22Rv1 (cell line): ENCODE measurements at regions not wholly inside any gene's neighbourhood (a gene's known extent, or its start where the extent isn't known, plus 50 kb on each side); places are given as distances from the start of the nearest gene placed in this dataset.
"Not testable (repeated sequence)": the region's sequence is repeated elsewhere in the genome, so short reads cannot be mapped to it uniquely, and the experiment has no call there.

Experiments used
- H3K27ac ChIP-seq: fragments of 450-650 bp; 2 replicates; pipeline ENCODE4 v1.5.1; 2017
- ZFX ChIP-seq: fragments of 450-650 bp; IDR thresholded peaks from 2 replicates; pipeline ENCODE4 v1.6.1; 2017; ENCODE audit warnings: antibody characterized with exemption, borderline replicate concordance
- TF ChIP-seq, protein P1 (sequence below): fragments of 450-650 bp; IDR thresholded peaks from 2 replicates; pipeline ENCODE4 v1.5.1; 2017; ENCODE audit warnings: mild to moderate bottlenecking

DNA sequence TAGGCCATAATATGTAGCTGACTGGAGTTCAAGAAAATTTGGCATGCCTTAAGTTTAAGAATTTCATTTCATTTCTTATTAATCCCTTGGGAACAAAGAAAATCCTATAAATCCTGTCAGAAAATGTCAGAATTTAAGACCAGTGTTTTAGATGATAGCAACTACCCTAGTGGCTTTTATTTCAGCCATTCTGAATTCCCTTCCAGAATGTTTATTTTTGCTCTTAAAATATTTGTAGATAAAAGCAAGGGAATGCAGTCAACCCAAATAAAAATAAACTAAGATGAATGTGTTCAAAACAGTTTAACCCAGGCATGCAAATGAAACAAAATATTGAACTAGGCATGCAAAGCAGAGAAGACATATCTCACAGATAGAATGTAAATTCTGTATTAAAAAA, 356.9 kb upstream of the LRRC4C start:
- TF ChIP-seq ZFX = no peak
- H3K27ac ChIP-seq = no peak overlapping the region

DNA sequence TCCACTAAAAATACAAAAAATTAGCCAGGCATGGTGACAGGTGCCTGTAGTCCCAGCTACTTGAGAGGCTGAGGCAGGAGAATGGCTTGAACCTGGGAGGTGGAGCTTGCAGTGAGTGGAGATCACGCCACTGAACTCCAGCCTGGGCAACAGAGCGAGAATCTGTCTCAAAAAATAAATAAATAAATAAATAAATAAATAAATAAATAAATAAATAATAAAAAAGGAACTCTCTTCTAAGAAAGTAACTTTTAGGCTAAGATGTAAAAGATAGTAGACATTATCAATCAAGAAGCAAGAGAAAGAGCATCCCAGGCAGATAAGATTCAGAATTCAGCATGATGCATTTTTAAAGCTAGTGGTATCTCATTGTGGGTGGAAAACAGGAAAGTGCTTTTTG, 364.8 kb upstream of the LRRC4C start:
- H3K27ac ChIP-seq = not testable (repeated sequence)

DNA sequence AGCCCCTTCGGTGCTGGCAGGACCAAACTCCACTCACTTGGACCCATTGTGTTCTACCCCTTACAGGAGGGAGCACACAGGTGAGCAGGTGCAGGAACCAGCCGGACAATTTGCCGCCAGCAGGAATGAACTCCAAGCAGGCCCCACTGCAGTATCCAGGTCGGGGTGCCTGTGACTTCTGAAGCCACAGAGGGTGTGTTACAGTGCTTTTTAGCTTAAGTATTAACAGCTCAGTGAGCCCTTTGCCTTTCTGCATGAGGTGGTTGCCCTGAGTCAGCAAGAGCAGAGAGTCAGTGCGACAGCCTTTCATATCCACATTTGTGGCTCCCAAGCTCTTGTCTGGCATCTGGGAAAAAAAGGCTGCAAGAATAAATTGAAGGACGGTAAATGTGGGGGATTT, 366.6 kb upstream of the LRRC4C start:
- TF ChIP-seq, protein P1, sequence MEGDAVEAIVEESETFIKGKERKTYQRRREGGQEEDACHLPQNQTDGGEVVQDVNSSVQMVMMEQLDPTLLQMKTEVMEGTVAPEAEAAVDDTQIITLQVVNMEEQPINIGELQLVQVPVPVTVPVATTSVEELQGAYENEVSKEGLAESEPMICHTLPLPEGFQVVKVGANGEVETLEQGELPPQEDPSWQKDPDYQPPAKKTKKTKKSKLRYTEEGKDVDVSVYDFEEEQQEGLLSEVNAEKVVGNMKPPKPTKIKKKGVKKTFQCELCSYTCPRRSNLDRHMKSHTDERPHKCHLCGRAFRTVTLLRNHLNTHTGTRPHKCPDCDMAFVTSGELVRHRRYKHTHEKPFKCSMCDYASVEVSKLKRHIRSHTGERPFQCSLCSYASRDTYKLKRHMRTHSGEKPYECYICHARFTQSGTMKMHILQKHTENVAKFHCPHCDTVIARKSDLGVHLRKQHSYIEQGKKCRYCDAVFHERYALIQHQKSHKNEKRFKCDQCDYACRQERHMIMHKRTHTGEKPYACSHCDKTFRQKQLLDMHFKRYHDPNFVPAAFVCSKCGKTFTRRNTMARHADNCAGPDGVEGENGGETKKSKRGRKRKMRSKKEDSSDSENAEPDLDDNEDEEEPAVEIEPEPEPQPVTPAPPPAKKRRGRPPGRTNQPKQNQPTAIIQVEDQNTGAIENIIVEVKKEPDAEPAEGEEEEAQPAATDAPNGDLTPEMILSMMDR = no peak
- TF ChIP-seq ZFX = no peak
- H3K27ac ChIP-seq = no peak overlapping the region

DNA sequence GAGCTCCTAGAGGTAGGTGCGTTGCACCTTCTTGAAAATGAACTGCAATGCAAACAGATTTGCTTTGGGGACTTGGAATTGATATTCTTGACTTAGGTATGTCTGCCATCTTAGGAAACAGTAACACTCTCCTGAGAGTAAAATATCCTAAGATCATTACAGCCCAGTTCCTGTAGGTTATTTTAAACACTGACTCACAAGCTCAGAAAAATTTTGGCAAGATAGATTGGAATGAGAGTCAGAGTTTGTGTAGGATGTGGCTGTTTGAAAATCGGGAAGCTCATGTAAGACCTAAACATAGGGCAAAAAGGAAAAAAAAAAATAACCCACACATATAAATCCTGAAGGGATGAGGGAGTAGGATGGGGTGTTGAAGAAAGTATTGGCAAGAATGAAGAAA, 377.0 kb upstream of the LRRC4C start:
- no peak overlapping the region for H3K27ac ChIP-seq

DNA sequence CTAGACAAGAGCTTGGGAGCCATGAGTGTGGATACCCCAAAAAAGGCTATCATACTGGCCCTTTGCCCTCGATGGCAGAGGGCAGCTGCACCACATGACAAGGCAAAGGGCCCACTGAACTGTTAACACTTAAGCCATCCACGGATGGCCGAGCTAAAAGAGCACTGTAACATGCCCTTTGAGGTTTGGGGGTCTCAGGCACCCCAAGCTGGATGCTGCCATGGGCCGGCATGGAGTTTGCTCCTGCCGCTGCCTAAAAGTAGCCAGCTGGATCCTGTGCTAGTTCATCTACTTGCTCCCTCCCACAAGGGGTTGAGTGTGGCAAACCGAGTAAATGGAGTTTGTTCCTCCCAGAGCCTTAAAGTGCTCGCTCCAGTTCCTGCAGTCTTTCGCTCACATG, 383.2 kb upstream of the LRRC4C start:
- H3K27ac ChIP-seq = no peak overlapping the region
- TF ChIP-seq ZFX = no peak
- TF ChIP-seq, protein P1 = no peak

More for the DNA sequence above, 377.0 kb upstream of the LRRC4C start:
- TF ChIP-seq, protein P1 = no peak
- no peak for TF ChIP-seq ZFX

DNA sequence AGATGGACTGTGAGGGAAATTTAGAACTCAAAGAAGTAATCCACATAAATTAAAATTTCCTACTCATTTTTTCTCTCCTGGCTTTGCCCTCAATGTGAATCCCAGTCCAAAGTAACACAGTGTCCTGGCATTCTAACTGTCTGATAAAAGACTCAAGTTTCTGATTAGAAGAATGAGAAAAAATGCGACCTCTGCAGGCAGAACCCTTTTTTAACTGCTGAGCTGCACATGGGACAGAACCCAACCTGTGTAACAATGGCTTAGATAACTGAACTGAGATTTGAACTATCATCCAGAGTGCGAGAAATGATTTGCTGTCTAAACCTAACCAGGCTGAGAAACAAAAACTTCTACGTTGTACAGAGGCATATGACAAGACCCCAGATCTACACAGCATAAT, 385.6 kb upstream of the LRRC4C start:
- TF ChIP-seq, protein P1 = no peak
- no peak for TF ChIP-seq ZFX
- H3K27ac ChIP-seq = no peak overlapping the region

DNA sequence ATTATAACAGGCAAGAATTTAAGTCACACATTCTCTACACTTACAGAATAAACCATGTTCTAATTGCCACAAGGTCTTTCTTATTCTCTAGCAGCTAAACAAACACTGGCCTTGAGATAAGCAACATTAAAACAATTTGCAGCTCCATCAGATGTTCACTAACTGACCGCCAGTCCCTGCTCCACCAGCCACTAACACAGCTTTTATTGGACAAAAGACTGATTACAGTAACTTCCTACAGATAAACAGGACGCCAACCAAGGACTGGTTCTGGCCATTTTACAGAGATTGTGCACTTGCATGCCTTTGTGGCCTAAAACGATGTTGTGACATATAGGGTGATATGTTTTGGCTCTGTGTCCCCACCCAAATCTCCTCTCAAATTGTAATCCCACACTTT, 388.9 kb upstream of the LRRC4C start:
- TF ChIP-seq ZFX = no peak
- TF ChIP-seq, protein P1 = no peak
- no peak overlapping the region for H3K27ac ChIP-seq

DNA sequence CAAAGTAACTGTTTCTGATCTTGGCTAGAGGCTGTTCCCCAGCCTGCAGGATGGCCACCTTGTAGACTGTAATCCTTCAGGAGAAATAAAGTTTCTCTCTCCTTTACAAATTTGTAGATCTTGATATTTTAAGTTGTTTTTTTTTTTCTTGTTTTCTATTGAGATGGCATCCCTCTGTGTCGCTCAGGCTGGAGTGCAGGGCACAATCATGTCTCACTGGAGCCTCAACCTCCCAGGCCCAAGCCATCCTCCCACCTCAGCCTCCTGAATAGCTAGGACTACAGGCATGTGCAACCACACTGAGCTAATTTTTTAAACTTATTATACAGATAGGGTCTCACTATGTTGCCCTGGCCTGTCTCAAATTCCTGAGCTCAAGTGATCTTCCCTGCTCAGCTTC, 389.8 kb upstream of the LRRC4C start:
- TF ChIP-seq, protein P1 = no peak
- no peak for TF ChIP-seq ZFX
- H3K27ac ChIP-seq = no peak overlapping the region
